H9 (cell line): ENCODE measurements at regions not wholly inside any gene's neighbourhood (a gene's known extent, or its start where the extent isn't known, plus 50 kb on each side); places are given as distances from the start of the nearest gene placed in this dataset.

Experiments used
- DNase-seq: peaks from one replicate; pipeline ENCODE4 v3.0.0-alpha.2; 2017
- H2AFZ ChIP-seq: one replicate; pipeline ENCODE4 v1.6.1; 2013; ENCODE audit warnings: mild to moderate bottlenecking, low read length, control low read depth, moderate library complexity
- H2AK5ac ChIP-seq: 2 replicates; pipeline ENCODE4 v1.6.1; 2013; ENCODE audit warnings: low read length, control low read depth, mixed read lengths; ENCODE audit not compliant: insufficient read length
- H2BK120ac ChIP-seq: one replicate; pipeline ENCODE4 v1.6.1; 2013; ENCODE audit warnings: low read depth, mild to moderate bottlenecking, low read length, control low read depth, inconsistent platforms; ENCODE audit not compliant: poor library complexity, severe bottlenecking
- H2BK12ac ChIP-seq: 2 replicates; pipeline ENCODE4 v1.6.1; 2013; ENCODE audit warnings: low read length, control low read depth, mixed read lengths, low read depth; ENCODE audit not compliant: insufficient read length
- H2BK15ac ChIP-seq: 2 replicates; pipeline ENCODE4 v1.6.1; 2013; ENCODE audit warnings: low read depth, low read length, control low read depth
- H2BK20ac ChIP-seq: one replicate; pipeline ENCODE4 v1.6.1; 2013; ENCODE audit warnings: low read depth, mild to moderate bottlenecking, low read length, control low read depth, inconsistent platforms; ENCODE audit not compliant: poor library complexity, severe bottlenecking
- H2BK5ac ChIP-seq: 2 replicates; pipeline ENCODE4 v1.6.1; 2013; ENCODE audit warnings: low read length, control low read depth, mixed read lengths; ENCODE audit not compliant: insufficient read length
- H3K14ac ChIP-seq: 2 replicates; pipeline ENCODE4 v1.6.1; 2013; ENCODE audit warnings: low read length, control low read depth; ENCODE audit not compliant: insufficient read depth
- H3K18ac ChIP-seq: 2 replicates; pipeline ENCODE4 v1.6.1; 2013; ENCODE audit warnings: low read depth, mild to moderate bottlenecking, mixed read lengths, low read length, control low read depth; ENCODE audit not compliant: insufficient read length
- H3K23ac ChIP-seq: 2 replicates; pipeline ENCODE4 v1.6.1; 2013; ENCODE audit warnings: low read length, control low read depth, mixed read lengths, low read depth; ENCODE audit not compliant: insufficient read length
- H3K23me2 ChIP-seq: 2 replicates; pipeline ENCODE4 v1.6.1; 2013; ENCODE audit warnings: low read depth, mild to moderate bottlenecking, mixed read lengths, low read length, control low read depth; ENCODE audit not compliant: insufficient read length, poor library complexity, severe bottlenecking
- H3K27ac ChIP-seq: 2 replicates; pipeline ENCODE4 v1.5.1; 2013; ENCODE audit warnings: low read length, control low read depth, mixed read lengths, low read depth; ENCODE audit not compliant: insufficient read length
- H3K27me3 ChIP-seq: 2 replicates; pipeline ENCODE4 v1.6.1; 2013; ENCODE audit warnings: low read length, control low read depth, inconsistent platforms; ENCODE audit not compliant: insufficient read depth
- H3K4ac ChIP-seq: 2 replicates; pipeline ENCODE4 v1.6.1; 2013; ENCODE audit warnings: low read depth, mild to moderate bottlenecking, control low read depth, inconsistent platforms, low read length, moderate library complexity
- H3K4me1 ChIP-seq: 2 replicates; pipeline ENCODE4 v1.6.1; 2013; ENCODE audit warnings: low read length, control low read depth, inconsistent platforms; ENCODE audit not compliant: insufficient read depth
- H3K4me2 ChIP-seq: 2 replicates; pipeline ENCODE4 v1.6.1; 2013; ENCODE audit warnings: low read length, control low read depth, mixed read lengths; ENCODE audit not compliant: insufficient read length, insufficient read depth
- H3K56ac ChIP-seq: 2 replicates; pipeline ENCODE4 v1.6.1; 2013; ENCODE audit warnings: low read depth, mild to moderate bottlenecking, mixed read lengths, low read length, control low read depth; ENCODE audit not compliant: insufficient read length
- H3K79me1 ChIP-seq: 2 replicates; pipeline ENCODE4 v1.6.1; 2013; ENCODE audit warnings: low read depth, mild to moderate bottlenecking, moderate library complexity, low read length, control low read depth, inconsistent platforms; ENCODE audit not compliant: insufficient read depth, poor library complexity, severe bottlenecking
- H3K79me2 ChIP-seq: 2 replicates; pipeline ENCODE4 v1.6.1; 2013; ENCODE audit warnings: low read length, control low read depth, inconsistent platforms; ENCODE audit not compliant: insufficient read depth
- H3K9ac ChIP-seq: 2 replicates; pipeline ENCODE4 v1.6.1; 2013; ENCODE audit warnings: low read length, control low read depth, mixed read lengths; ENCODE audit not compliant: insufficient read length; ENCODE audit errors: extremely low read depth
- H3K9me3 ChIP-seq: one replicate; pipeline ENCODE4 v1.6.1; 2013; ENCODE audit warnings: low read depth, low read length, inconsistent platforms; ENCODE audit not compliant: control insufficient read depth
- H3T11ph ChIP-seq: one replicate; pipeline ENCODE4 v1.6.1; 2013; ENCODE audit warnings: mild to moderate bottlenecking, low read length, control low read depth, inconsistent platforms
- H4K20me1 ChIP-seq: one replicate; pipeline ENCODE4 v1.6.1; 2013; ENCODE audit not compliant: control insufficient read depth, insufficient read length, insufficient read depth
- H4K5ac ChIP-seq: 2 replicates; pipeline ENCODE4 v1.6.1; 2013; ENCODE audit warnings: low read depth, mild to moderate bottlenecking, mixed read lengths, low read length, control low read depth; ENCODE audit not compliant: insufficient read length
- H4K8ac ChIP-seq: replicated peaks from 2 replicates; pipeline ENCODE4 v1.6.1; 2013; ENCODE audit warnings: low read length, control low read depth, mixed read lengths, low read depth; ENCODE audit not compliant: insufficient read length
- H4K91ac ChIP-seq: 2 replicates; pipeline ENCODE4 v1.6.1; 2013; ENCODE audit warnings: low read depth, mild to moderate bottlenecking, moderate library complexity, mixed read lengths, low read length, control low read depth; ENCODE audit not compliant: insufficient read length
- H3K27ac Mint-ChIP-seq, 3 experiments: 2 replicates in 2 of 3; 3 replicates in 1 of 3; pipeline ENCODE4 v1.8.0; 2020 to 2021; ENCODE audit warnings: mixed read lengths in 3 of 3, mild to moderate bottlenecking in 1 of 3, moderate library complexity in 1 of 3
- H3K27me3 Mint-ChIP-seq: 2 replicates; pipeline ENCODE4 v1.8.0; 2021; ENCODE audit warnings: low read depth, mild to moderate bottlenecking, moderate library complexity, mixed read lengths
- H3K36me3 Mint-ChIP-seq, 3 experiments: 2 replicates in 2 of 3; 3 replicates in 1 of 3; pipeline ENCODE4 v1.8.0; 2020 to 2021; ENCODE audit warnings: low read depth in 3 of 3, mixed read lengths in 3 of 3; ENCODE audit not compliant: insufficient read depth in 1 of 3
- H3K4me1 Mint-ChIP-seq, 2 experiments: 2 replicates each; pipeline ENCODE4 v1.8.0; 2020; ENCODE audit warnings: mixed read lengths in 2 of 2
- H3K4me3 Mint-ChIP-seq, 2 experiments: 2 replicates in 1 of 2; 3 replicates in 1 of 2; pipeline ENCODE4 v1.8.0; 2020 to 2021; ENCODE audit warnings: mild to moderate bottlenecking in 2 of 2, mixed read lengths in 2 of 2, moderate library complexity in 1 of 2
- H3K9me3 Mint-ChIP-seq, 2 experiments: 2 replicates in 1 of 2; 3 replicates in 1 of 2; pipeline ENCODE4 v1.8.0; 2020; ENCODE audit warnings: mild to moderate bottlenecking in 2 of 2, mixed read lengths in 2 of 2, moderate library complexity in 1 of 2
- CTCF ChIP-seq: fragments of 200-600 bp; sonication (generic); conservative IDR thresholded peaks from 3 replicates; pipeline ENCODE4 v1.8.0; 2021; ENCODE audit warnings: antibody characterized with exemption, mild to moderate bottlenecking
- WGBS: extraction: QIAGEN DNeasy Blood & Tissue Kit; methylation state at CpG from one replicate; pipeline ENCODE4 v1.1.7; 2013; ENCODE audit warnings: missing lambda C conversion rate, low lambda C conversion rate, mixed read lengths; ENCODE audit not compliant: insufficient read length; ENCODE audit errors: extremely low coverage; 5-methylcytosine and 5-hydroxymethylcytosine counted together

- Histone ChIP-seq H3K23ac (no peak overlapping the region), H4K20me1 (no peaks in the 10 kb centered on the region), H3K56ac (no peak overlapping the region), H3K23me2 (no peaks in the 10 kb centered on the region), H2BK12ac (no peak overlapping the region), H4K8ac (no peak overlapping the region), H3K14ac (no peak overlapping the region), H3T11ph (no peak overlapping the region), H3K27ac (no peak overlapping the region), H3K9ac (no peak overlapping the region), H2BK20ac (no peak overlapping the region), H2BK5ac (no peak overlapping the region), H3K79me1 (no peaks in the 10 kb centered on the region), H3K4ac (no peak overlapping the region), H4K5ac (no peak overlapping the region), H2BK120ac (no peak overlapping the region), H2AFZ (no peak overlapping the region), H3K79me2 (no peaks in the 10 kb centered on the region), H3K27me3 (no peaks in the 10 kb centered on the region), H3K9me3 (peaks cover 10% of the 10 kb centered on the region), H4K91ac (no peak overlapping the region), H3K4me2 (no peak overlapping the region), H3K18ac (no peak overlapping the region), H3K4me1 (no peaks in the 10 kb centered on the region), H2BK15ac (no peak overlapping the region), H2AK5ac (no peak overlapping the region)
- Mint-ChIP-seq H3K27me3 (no peaks in the 10 kb centered on the region), H3K4me1 (no peaks in the 10 kb centered on the region), H3K36me3 (peaks cover 0 to 10% (median 0%) of the 10 kb centered on the region in 3 experiments; a peak in 2 of 7 replicates), H3K27ac (no peak overlapping the region), H3K9me3 (peaks cover 16 to 59% of the 10 kb centered on the region in 2 experiments), H3K4me3 (no peak overlapping the region)
- no CpG with 5 or more reads among the region's 19 CpGs for WGBS
- no peak for DNase-seq
- no peak for TF ChIP-seq CTCF
These were observed 795.1 kb upstream of the GRIA3 start for GRCh38 chrX:122389005-122389404.
